Activated CD8-positive, alpha-beta T cell treated with anti-CD3 and anti-CD28 coated beads, Interleukin-2, amount 10 ng/mL, durations not matched to agents 7 days and 5 days (primary cell): ENCODE measurements at regions not wholly inside any gene's neighbourhood (a gene's known extent, or its start where the extent isn't known, plus 50 kb on each side); places are given as distances from the start of the nearest gene placed in this dataset.
"Not testable (repeated sequence)": the region's sequence is repeated elsewhere in the genome, so short reads cannot be mapped to it uniquely, and the experiment has no call there.

Experiments
- ATAC-seq: fragments of 150-1000 bp; cut with Tn5 transposase; one replicate; pipeline ENCODE4 v1.10.0; 2021; ENCODE audit warnings: moderate library complexity
- CTCF ChIA-PET: fragments of 350-600 bp; sonication (Branson Sonifier 250); formaldehyde crosslinking; loops from one replicate; lab custom pipeline; 2021; ENCODE audit warnings: antibody characterized with exemption; lab: Charles Lee
- POLR2A ChIA-PET: fragments of 350-600 bp; sonication (Branson Sonifier 250); formaldehyde crosslinking; loops from one replicate; lab custom pipeline; 2021; ENCODE audit warnings: antibody characterized with exemption; lab: Charles Lee
- DNase-seq: peaks from one replicate; pipeline ENCODE4 v3.0.0-alpha.2; 2020
- H3K27ac Mint-ChIP-seq: one replicate; pipeline ENCODE4 v1.8.0; 2021; ENCODE audit warnings: mild to moderate bottlenecking, mixed read lengths
- H3K27me3 Mint-ChIP-seq: one replicate; pipeline ENCODE4 v1.8.0; 2021; ENCODE audit warnings: low read depth, mixed read lengths
- H3K36me3 Mint-ChIP-seq: one replicate; pipeline ENCODE4 v1.8.0; 2021; ENCODE audit warnings: low read depth, mixed read lengths
- H3K4me1 Mint-ChIP-seq: one replicate; pipeline ENCODE4 v1.8.0; 2021; ENCODE audit warnings: low read depth, mixed read lengths
- H3K4me3 Mint-ChIP-seq: one replicate; pipeline ENCODE4 v1.8.0; 2021; ENCODE audit warnings: mild to moderate bottlenecking, mixed read lengths
- H3K9me3 Mint-ChIP-seq: one replicate; pipeline ENCODE4 v1.8.0; 2022; ENCODE audit warnings: mixed read lengths; ENCODE audit not compliant: insufficient read depth

DNA sequence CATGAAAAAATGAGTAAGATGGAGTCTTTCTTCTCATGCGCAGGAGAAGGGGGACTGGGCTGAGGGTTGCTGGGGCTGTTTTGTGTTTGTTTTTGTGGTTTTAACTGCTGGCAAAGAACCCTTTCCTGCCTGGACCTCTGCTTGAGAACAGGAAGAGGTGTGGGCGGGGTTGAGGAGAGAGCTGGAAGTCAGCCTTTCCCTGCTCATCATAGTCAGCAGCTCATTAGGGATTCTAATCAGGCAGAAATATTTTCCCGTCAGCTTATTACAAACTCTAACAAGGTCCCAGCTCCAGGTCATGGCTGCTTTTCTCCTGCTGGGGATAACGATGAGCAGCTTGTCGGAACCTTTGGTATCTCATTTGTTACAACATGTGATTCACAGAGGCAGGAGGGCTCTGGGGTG lies 185.0 kb upstream of the NRXN3 start:
- no peaks in the 10 kb centered on the region for H3K9me3 Mint-ChIP-seq
- no peak for DNase-seq
- POLR2A ChIA-PET, result no interaction called here
- H3K4me3 Mint-ChIP-seq, result no peak overlapping the region
- H3K4me1 Mint-ChIP-seq, result peaks cover 4% of the 10 kb centered on the region
- peaks cover 16% of the 10 kb centered on the region for H3K27me3 Mint-ChIP-seq
- H3K27ac Mint-ChIP-seq, result no peak overlapping the region
- CTCF ChIA-PET, result no interaction called here
- H3K36me3 Mint-ChIP-seq, result no peaks in the 10 kb centered on the region
- ATAC-seq, result no peak

DNA sequence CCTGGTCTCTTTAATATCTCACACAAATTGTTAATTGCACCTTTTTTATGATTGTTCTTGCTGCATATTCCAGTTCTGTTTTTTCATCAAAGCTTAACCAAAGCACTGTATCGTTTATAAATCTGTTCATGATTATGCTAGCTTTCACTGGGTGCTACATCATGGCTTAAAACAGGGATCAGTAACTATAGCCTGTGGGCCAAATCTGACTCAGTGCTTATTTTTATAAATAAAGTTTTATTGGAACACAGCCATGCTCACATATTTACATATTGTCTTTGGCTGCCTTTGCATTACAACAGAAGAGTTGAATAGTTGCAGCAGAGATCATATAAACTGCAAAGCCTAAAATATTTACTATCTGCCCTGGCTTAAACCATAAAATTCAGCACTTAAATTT lies 183.4 kb upstream of the NRXN3 start:
- ATAC-seq (no peak), DNase-seq (no peak)
- Mint-ChIP-seq H3K4me3 (no peak overlapping the region), H3K4me1 (peaks cover 4% of the 10 kb centered on the region), H3K27me3 (peaks cover 7% of the 10 kb centered on the region), H3K27ac (no peak overlapping the region), H3K36me3 (no peaks in the 10 kb centered on the region), H3K9me3 (no peaks in the 10 kb centered on the region)
- ChIA-PET CTCF (no interaction called here), POLR2A (no interaction called here)

DNA sequence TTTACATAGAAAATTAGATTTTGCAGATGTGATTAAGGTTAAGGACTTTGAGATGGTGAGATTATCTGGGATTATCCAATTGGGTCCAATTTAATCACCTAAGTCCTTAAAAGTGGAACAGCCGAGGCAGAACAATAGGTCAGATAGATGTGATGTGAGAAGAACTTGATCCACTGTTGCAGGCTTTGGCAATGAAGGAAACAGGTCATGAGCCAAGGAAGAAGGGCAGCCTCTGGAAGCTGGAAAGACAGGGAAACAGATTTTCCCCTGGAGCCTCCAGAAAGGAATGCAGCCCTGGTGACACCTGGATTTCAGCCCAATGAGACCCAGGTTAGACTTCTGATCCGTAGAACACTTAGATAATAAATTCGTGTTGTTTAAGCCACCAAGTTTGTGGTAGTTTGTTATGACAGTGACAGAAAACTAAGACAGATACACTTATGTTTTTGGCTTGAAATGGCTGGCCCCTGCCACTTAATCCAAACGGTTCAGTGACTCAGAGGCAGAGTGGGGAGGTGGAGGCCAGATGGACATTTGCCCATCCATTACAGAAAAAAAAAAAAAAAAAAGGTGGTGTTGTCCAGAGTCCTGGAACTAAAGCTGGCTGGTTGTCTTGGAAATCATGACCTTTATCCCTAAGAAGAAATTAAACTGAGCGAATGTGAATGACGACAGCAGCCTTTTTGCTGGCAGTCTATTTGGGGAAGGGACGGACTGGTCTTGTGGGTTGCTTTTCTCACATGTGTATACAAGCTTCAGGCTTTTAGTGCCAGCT lies 181.9 kb upstream of the NRXN3 start:
- no peak for ATAC-seq
- POLR2A ChIA-PET, result no interaction called here
- DNase-seq, result no peak
- no peaks in the 10 kb centered on the region for H3K36me3 Mint-ChIP-seq
- H3K4me1 Mint-ChIP-seq, result peaks cover 4% of the 10 kb centered on the region
- no peaks in the 10 kb centered on the region for H3K9me3 Mint-ChIP-seq
- H3K4me3 Mint-ChIP-seq, result no peak overlapping the region
- peaks cover 7% of the 10 kb centered on the region for H3K27me3 Mint-ChIP-seq
- H3K27ac Mint-ChIP-seq, result no peak overlapping the region
- CTCF ChIA-PET, result no interaction called here

DNA sequence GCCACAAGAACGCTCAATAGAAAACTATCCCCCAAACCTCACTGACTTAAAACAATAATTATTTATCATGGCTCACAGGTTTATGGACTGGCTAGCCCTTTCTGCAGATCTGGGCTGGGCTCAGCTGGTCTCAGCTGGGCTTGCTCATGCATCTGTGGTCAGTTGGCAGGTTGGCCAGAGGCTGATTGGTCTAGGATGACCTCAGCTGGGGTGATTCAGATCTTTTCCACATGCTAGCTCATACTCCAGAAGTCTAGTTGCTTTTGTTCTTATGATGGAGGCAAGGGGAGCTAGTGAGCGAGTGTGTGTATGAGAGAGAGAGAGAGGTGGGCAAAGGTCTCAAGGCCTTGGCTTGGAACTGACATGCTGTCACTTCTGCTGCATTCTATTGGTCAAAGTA lies 181.2 kb upstream of the NRXN3 start:
- no peak for ATAC-seq
- CTCF ChIA-PET, result no interaction called here

DNA sequence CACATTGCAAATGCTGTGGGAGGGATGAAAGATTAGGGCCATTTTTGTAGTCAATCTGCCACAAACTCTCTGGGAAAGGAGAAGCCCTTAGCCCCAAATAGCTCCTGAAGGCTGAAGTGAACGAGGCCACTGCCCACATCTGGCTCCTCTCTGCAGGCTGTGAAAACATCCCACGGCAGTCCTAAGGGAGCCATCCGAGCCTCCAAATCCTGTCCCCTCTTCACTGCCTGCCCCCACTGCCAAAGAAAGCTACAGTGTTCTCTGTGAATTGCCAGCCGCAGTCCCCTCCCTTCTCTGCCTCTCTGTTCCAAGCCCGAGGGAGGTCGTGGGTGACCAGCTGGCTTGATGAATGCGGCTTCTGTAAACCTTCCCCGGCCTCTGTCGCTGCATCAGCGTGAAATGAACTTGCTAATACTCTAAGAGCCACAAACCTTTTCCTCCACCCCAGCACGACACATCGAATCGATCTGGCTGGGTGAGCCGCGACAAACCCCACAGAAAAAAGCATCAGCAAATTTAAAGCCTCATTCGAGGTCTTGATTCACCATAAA lies 180.7 kb upstream of the NRXN3 start:
- no peak overlapping the region for H3K27ac Mint-ChIP-seq
- DNase-seq (no peak), ATAC-seq (no peak)
- H3K4me1 Mint-ChIP-seq, result peaks cover 4% of the 10 kb centered on the region
- CTCF ChIA-PET, result no interaction called here
- POLR2A ChIA-PET, result no interaction called here
- H3K4me3 Mint-ChIP-seq, result no peak overlapping the region
- H3K9me3 Mint-ChIP-seq, result no peaks in the 10 kb centered on the region
- no peaks in the 10 kb centered on the region for H3K36me3 Mint-ChIP-seq
- H3K27me3 Mint-ChIP-seq, result peaks cover 7% of the 10 kb centered on the region

More for the DNA sequence above, 181.2 kb upstream of the NRXN3 start:
- Mint-ChIP-seq H3K9me3 (no peaks in the 10 kb centered on the region), H3K36me3 (no peaks in the 10 kb centered on the region), H3K4me1 (peaks cover 4% of the 10 kb centered on the region), H3K27ac (no peak overlapping the region), H3K4me3 (no peak overlapping the region), H3K27me3 (peaks cover 7% of the 10 kb centered on the region)
- DNase-seq, result no peak
- POLR2A ChIA-PET, result no interaction called here

DNA sequence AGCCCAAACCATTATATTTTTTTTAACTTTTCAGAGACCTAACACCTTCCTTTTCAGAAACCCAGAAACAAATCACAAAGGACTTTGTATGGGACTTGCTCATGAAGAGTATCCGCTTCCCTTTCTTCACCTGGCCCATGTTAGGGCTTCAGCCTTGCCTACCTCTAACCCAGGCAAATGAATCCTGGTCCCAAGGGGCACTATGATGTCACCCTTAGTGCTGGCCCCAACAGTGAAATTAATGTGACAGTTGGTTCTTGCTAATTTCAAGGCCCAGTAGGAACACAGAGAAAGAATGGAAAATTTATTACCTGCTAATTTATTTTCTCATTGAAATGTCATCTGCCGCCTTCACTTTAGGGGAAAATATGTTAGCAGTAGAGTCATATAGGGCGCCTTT lies 179.8 kb upstream of the NRXN3 start:
- Mint-ChIP-seq H3K36me3 (no peaks in the 10 kb centered on the region), H3K4me3 (no peak overlapping the region), H3K27ac (no peak overlapping the region), H3K4me1 (no peaks in the 10 kb centered on the region), H3K9me3 (no peaks in the 10 kb centered on the region), H3K27me3 (peaks cover 6% of the 10 kb centered on the region)
- DNase-seq (no peak), ATAC-seq (no peak)
- ChIA-PET CTCF (no interaction called here), POLR2A (no interaction called here)

DNA sequence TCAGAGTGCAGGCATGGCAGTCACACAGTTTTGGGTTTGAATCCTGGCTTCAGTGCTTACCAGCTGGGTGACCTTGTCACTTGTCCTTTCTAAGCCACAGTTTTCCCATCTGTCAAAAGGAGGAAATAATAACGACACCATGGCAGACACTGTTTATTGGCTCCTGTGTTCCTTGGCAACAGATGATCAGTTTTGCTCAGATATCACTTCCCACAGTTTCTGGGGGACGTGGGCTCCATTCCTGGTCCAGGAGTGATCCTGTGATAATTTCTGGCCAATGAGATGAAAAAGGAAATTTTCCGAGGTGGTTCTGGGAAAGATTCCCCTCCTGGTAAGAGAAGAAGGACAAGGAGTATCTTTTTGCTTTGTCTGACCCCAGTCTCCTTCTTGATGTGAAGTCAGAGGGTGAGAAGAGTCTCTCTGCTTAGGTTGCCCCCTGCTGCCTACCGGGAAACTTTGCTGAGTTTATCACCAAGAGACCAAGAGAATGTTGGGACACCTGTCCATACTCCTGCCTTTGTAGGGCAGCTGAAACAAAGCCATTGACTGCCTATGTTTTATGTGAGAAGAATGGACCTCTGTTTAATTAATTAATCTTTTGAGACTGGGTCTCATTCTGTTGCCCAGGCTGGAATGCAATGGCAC lies 178.9 kb upstream of the NRXN3 start:
- DNase-seq, result no peak
- no peak overlapping the region for H3K27ac Mint-ChIP-seq
- H3K36me3 Mint-ChIP-seq, result no peaks in the 10 kb centered on the region
- H3K4me1 Mint-ChIP-seq, result no peaks in the 10 kb centered on the region
- POLR2A ChIA-PET, result no interaction called here
- ATAC-seq, result no peak
- H3K4me3 Mint-ChIP-seq, result no peak overlapping the region
- H3K27me3 Mint-ChIP-seq, result peaks cover 3% of the 10 kb centered on the region
- no peaks in the 10 kb centered on the region for H3K9me3 Mint-ChIP-seq
- CTCF ChIA-PET, result interaction anchor here (0.7 kb wide), 1 partner anchor 131 kb away, joined by 3 read pairs; no protein-coding TSS in a partner anchor

DNA sequence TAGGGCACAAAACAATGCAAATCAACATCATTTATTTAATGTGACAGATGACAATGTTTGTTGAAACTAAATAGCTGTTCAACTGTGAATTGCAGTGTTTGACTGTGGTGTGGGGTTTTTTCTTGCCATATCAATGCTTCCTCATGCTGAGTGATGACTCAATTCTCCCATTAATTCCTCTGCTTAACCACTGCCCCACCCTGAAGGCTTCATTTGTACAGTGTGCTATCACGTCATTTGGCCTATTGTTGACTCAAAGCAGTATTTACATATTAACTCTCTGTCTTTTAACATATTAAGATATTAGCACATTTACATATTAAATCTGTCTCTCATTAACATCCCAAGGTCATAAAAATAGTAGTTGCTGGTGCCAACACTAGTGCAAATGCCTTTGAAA lies 164.8 kb upstream of the NRXN3 start:
- no peak overlapping the region for H3K27ac Mint-ChIP-seq
- H3K9me3 Mint-ChIP-seq, result peaks cover 15% of the 10 kb centered on the region
- H3K4me1 Mint-ChIP-seq, result peaks cover 2% of the 10 kb centered on the region
- ChIA-PET CTCF (no interaction called here), POLR2A (no interaction called here)
- H3K27me3 Mint-ChIP-seq, result peaks cover 5% of the 10 kb centered on the region
- ATAC-seq (no peak), DNase-seq (no peak)
- no peaks in the 10 kb centered on the region for H3K36me3 Mint-ChIP-seq
- H3K4me3 Mint-ChIP-seq, result no peak overlapping the region

DNA sequence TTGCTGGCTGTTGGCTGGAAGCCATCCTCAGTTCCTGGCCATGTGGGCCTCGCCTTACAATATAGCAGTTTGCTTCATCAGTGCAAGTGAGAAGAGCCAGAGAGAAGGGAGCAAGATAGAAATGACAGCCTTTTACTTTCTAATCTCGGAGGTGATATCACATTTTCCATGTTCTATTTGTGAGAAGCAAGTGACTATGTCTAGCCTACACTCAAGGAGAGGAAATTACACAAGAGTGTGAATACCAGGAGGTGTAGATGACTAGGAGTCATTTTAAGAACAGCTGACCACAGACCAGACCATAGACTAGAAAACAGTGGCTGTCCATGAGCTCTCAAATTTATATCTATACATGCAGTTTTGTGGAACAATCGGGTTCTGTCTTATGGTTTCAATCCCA lies 163.0 kb upstream of the NRXN3 start:
- H3K4me3 Mint-ChIP-seq, result no peak overlapping the region
- ChIA-PET CTCF (no interaction called here), POLR2A (no interaction called here)
- no peak overlapping the region for H3K27ac Mint-ChIP-seq
- H3K4me1 Mint-ChIP-seq, result peaks cover 2% of the 10 kb centered on the region
- peaks cover 15% of the 10 kb centered on the region for H3K9me3 Mint-ChIP-seq
- ATAC-seq (no peak), DNase-seq (no peak)
- no peaks in the 10 kb centered on the region for H3K36me3 Mint-ChIP-seq
- H3K27me3 Mint-ChIP-seq, result peaks cover 5% of the 10 kb centered on the region

DNA sequence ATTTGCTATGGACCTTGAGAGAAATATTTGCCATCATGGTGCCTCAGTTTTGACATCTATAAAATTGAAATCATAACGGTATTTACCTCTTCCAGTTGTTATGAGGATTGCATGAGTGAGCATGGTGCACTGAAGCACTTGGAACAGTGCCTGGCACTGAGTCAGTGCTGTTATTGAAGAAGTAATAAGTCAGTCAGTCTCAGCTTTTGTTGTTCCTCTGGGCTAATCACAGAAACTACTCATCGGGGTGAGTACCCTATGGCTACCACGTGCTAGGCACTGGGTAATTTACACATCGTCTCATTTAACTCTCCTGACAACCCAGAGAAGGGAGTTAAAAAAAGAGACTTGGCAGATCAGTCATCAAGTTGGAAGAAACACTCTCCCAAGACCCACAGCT lies 159.5 kb upstream of the NRXN3 start:
- Mint-ChIP-seq H3K4me3 (no peak overlapping the region), H3K27me3 (peaks cover 5% of the 10 kb centered on the region), H3K27ac (no peak overlapping the region), H3K4me1 (no peaks in the 10 kb centered on the region), H3K9me3 (no peaks in the 10 kb centered on the region), H3K36me3 (no peaks in the 10 kb centered on the region)
- ATAC-seq, result no peak
- DNase-seq, result no peak
- CTCF ChIA-PET, result no interaction called here
- POLR2A ChIA-PET, result no interaction called here

DNA sequence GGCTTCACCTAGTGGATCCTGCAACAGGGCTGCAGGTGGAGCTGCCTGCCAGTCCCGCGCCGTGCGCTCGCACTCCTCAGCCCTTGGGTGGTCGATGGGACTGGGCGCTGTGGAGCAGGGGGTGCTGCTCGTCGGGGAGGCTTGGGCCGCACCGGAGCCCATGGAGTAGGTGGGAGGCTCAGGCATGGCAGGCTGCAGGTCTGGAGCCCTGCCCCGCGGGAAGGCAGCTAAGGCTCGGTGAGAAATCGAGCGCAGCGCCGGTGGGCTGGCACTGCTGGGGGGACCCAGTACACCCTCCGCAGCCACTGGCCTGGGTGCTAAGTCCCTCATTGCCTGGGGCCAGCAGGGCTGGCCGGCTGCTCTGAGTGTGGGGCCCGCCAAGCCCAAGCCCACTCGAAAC lies 156.3 kb upstream of the NRXN3 start:
- POLR2A ChIA-PET, H3K27ac Mint-ChIP-seq, CTCF ChIA-PET, ATAC-seq, H3K27me3 Mint-ChIP-seq, DNase-seq, H3K4me3 Mint-ChIP-seq, H3K4me1 Mint-ChIP-seq, H3K9me3 Mint-ChIP-seq, H3K36me3 Mint-ChIP-seq: not testable (repeated sequence)

DNA sequence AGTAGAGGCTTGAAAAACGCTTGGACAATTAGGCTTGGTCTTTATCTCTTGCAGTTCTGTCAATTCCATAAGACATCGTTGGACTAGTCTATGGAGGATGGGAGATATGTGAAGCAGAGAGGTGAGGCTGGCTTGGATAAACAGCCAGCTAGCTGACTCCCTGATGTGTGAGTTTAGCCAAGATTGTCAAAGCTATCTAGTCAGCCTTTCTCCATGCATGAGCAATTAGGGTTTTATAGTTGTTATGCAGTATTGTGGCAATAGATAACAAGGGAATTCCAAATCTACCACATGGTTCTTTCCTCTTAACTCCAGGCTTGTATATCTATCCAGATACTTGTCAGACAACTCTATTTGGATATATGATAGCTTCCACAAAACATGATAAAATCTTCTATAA lies 153.6 kb upstream of the NRXN3 start:
- POLR2A ChIA-PET, result interaction anchor here (0.7 kb wide), 1 partner anchor 1210 kb away, joined by 3 read pairs; no protein-coding TSS in a partner anchor

More for the DNA sequence above, 153.6 kb upstream of the NRXN3 start:
- ATAC-seq (no peak), DNase-seq (no peak)
- Mint-ChIP-seq H3K4me1 (no peaks in the 10 kb centered on the region), H3K36me3 (no peaks in the 10 kb centered on the region), H3K4me3 (no peak overlapping the region), H3K27ac (no peak overlapping the region), H3K9me3 (no peaks in the 10 kb centered on the region), H3K27me3 (no peaks in the 10 kb centered on the region)
- CTCF ChIA-PET, result no interaction called here
